Neuron (in vitro differentiated cells): ENCODE measurements at regions not wholly inside any gene's neighbourhood (a gene's known extent, or its start where the extent isn't known, plus 50 kb on each side); places are given as distances from the start of the nearest gene placed in this dataset.
"Not testable (repeated sequence)": the region's sequence is repeated elsewhere in the genome, so short reads cannot be mapped to it uniquely, and the experiment has no call there.

ENCODE experiments used
- H2AFZ ChIP-seq: one replicate; pipeline ENCODE4 v1.6.1; 2013; ENCODE audit warnings: low read depth, mild to moderate bottlenecking, inconsistent platforms, low read length, moderate library complexity
- H3K27me3 ChIP-seq: one replicate; pipeline ENCODE4 v1.6.1; 2013; ENCODE audit warnings: low read length; ENCODE audit not compliant: insufficient read depth
- H3K36me3 ChIP-seq: one replicate; pipeline ENCODE4 v1.6.1; 2013; ENCODE audit warnings: low read length; ENCODE audit not compliant: insufficient read depth
- H3K4me1 ChIP-seq: one replicate; pipeline ENCODE4 v1.6.1; 2013; ENCODE audit warnings: low read length; ENCODE audit not compliant: insufficient read depth
- H3K4me3 ChIP-seq: 2 replicates; pipeline ENCODE4 v1.5.1; 2013; ENCODE audit warnings: mild to moderate bottlenecking, low read length, moderate library complexity
- H3K9me3 ChIP-seq: one replicate; pipeline ENCODE4 v1.6.1; 2013; ENCODE audit warnings: low read length

DNA sequence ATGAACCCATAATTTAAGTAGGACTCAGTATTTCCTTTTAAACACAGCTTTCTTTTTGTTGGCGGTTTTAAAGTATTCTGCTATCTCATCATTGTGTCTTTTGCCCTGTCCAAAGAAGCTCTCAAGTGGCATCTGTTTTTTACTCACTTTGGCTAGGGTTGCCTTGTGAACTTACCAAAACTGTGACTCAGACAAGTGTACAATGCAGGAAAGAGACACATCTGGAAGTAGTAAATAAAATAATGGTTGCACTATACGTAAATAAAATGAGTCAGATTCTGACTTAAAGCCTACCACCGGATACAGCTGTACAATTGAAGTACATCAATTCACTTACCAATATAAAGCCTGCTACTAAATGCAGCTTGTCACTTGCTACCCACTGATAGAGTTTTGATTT is 619.2 kb upstream of the LRFN5 start:
- Histone ChIP-seq H3K4me3 (no peak overlapping the region), H3K36me3 (no peaks in the 10 kb centered on the region), H2AFZ (no peak overlapping the region), H3K27me3 (no peaks in the 10 kb centered on the region), H3K4me1 (no peaks in the 10 kb centered on the region), H3K9me3 (peaks cover 2% of the 10 kb centered on the region)

DNA sequence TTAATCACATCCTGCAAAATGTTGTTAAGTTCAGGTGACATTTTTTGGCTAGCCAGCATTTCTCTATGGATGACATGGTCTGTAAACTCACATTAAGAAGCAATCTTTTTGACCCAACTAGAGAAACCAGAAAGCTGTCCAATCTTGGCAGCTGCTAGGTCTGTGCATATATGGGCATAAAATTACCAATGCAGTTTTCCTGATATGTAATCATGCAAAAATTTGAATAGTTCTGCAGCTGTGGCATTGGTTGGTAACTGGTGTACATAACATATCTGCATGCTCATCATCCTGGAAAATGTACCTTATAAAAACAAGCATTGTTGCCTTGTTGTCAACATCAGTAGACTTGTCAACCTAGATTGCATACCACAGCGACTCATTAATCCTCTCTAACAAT is 620.0 kb upstream of the LRFN5 start:
- H3K4me3 ChIP-seq = no peak overlapping the region
- H3K27me3 ChIP-seq = no peaks in the 10 kb centered on the region
- H3K36me3 ChIP-seq = no peaks in the 10 kb centered on the region
- H2AFZ ChIP-seq = no peak overlapping the region
- H3K9me3 ChIP-seq = peaks cover 2% of the 10 kb centered on the region
- no peaks in the 10 kb centered on the region for H3K4me1 ChIP-seq

GRCh38 chr14:40985584-40985983 is 621.1 kb upstream of the LRFN5 start:
- Histone ChIP-seq H2AFZ (no peak overlapping the region), H3K4me3 (no peak overlapping the region), H3K9me3 (no peaks in the 10 kb centered on the region), H3K4me1 (no peaks in the 10 kb centered on the region), H3K36me3 (no peaks in the 10 kb centered on the region), H3K27me3 (no peaks in the 10 kb centered on the region)

- Histone ChIP-seq H3K36me3 (no peaks in the 10 kb centered on the region), H3K4me3 (no peak overlapping the region), H2AFZ (no peak overlapping the region), H3K27me3 (no peaks in the 10 kb centered on the region), H3K9me3 (no peaks in the 10 kb centered on the region), H3K4me1 (no peaks in the 10 kb centered on the region)
These were observed 623.1 kb upstream of the LRFN5 start for GRCh38 chr14:40983604-40984003.

GRCh38 chr14:40981247-40981646 is 625.4 kb upstream of the LRFN5 start:
- Histone ChIP-seq H3K36me3 (no peaks in the 10 kb centered on the region), H3K27me3 (no peaks in the 10 kb centered on the region), H3K4me1 (peaks cover under 1% of the 10 kb centered on the region), H3K9me3 (no peaks in the 10 kb centered on the region), H3K4me3 (no peak overlapping the region), H2AFZ (no peak overlapping the region)

- H3K4me1 ChIP-seq, H3K4me3 ChIP-seq, H3K27me3 ChIP-seq, H2AFZ ChIP-seq: not testable (repeated sequence)
- Histone ChIP-seq H3K36me3 (peaks cover 43% of the 10 kb centered on the region), H3K9me3 (peaks cover 24% of the 10 kb centered on the region)
These were observed 646.4 kb upstream of the LRFN5 start for GRCh38 chr14:40960257-40960656.

GRCh38 chr14:40955131-40955505 is 651.6 kb upstream of the LRFN5 start:
- peak overlapping the region; percentile 94 for H3K4me3 ChIP-seq
- no peaks in the 10 kb centered on the region for H3K27me3 ChIP-seq
- H3K9me3 ChIP-seq = peaks cover 23% of the 10 kb centered on the region
- peaks cover 18% of the 10 kb centered on the region for H3K36me3 ChIP-seq
- peaks cover 9% of the 10 kb centered on the region for H3K4me1 ChIP-seq
- peak overlapping the region; percentile 82 for H2AFZ ChIP-seq

DNA sequence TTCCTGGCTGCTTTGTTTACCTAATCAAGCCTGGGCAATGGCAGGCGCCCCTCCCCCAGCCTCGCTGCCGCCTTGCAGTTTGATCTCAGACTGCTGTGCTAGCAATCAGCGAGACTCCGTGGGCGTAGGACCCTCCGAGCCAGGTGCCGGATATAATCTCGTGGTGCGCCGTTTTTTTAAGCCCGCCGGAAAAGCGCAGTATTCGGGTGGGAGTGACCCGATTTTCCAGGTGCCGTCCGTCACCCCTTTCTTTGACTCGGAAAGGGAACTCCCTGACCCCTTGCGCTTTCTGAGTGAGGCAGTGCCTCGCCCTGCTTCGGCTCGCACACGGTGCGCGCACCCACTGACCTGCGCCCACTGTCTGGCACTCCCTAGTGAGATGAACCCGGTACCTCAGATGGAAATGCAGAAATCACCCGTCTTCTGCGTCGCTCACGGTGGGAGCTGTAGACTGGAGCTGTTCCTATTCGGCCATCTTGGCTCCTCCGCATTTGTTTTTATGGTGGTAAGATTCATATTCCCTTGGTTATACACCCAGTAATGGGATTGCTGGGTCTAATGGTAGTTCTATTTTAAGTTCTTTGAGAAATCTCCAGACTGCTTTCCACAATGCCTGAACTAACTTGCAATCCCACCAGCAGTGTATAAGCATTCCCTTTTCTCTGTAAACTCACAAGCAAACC is 652.1 kb upstream of the LRFN5 start:
- peak overlapping the region; percentile 82 for H2AFZ ChIP-seq
- H3K4me1 ChIP-seq, H3K27me3 ChIP-seq: not testable (repeated sequence)
- peaks cover 13% of the 10 kb centered on the region for H3K36me3 ChIP-seq
- H3K4me3 ChIP-seq = peak overlapping the region; percentile 94
- peaks cover 20% of the 10 kb centered on the region for H3K9me3 ChIP-seq

GRCh38 chr14:40944521-40944920 is 662.2 kb upstream of the LRFN5 start:
- Histone ChIP-seq H3K27me3 (no peaks in the 10 kb centered on the region), H3K4me1 (no peaks in the 10 kb centered on the region), H2AFZ (no peak overlapping the region), H3K36me3 (no peaks in the 10 kb centered on the region), H3K9me3 (no peaks in the 10 kb centered on the region), H3K4me3 (no peak overlapping the region)

DNA sequence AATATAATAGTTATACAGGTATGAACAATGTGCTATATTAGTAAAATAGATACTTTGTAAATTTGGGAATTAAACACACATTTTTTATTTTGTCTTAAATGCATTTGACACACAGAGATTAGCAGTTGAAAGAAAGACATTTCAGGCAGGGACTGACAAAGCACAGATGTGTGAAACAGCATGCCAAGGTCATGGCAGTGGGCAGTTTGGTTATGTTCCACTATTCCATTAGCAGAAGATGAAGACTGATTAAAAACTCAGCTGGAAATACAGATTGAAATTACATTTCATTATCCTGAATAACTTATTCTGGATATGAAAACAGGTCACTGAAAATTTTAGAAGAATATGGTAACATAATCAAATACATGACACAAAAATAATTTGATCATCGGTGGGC is 669.8 kb upstream of the LRFN5 start:
- Histone ChIP-seq H3K9me3 (no peaks in the 10 kb centered on the region), H3K4me1 (no peaks in the 10 kb centered on the region), H3K4me3 (no peak overlapping the region), H2AFZ (no peak overlapping the region), H3K27me3 (no peaks in the 10 kb centered on the region), H3K36me3 (no peaks in the 10 kb centered on the region)

- H2AFZ ChIP-seq = no peak overlapping the region
- no peaks in the 10 kb centered on the region for H3K4me1 ChIP-seq
- H3K4me3 ChIP-seq = no peak overlapping the region
- no peaks in the 10 kb centered on the region for H3K27me3 ChIP-seq
- H3K36me3 ChIP-seq = no peaks in the 10 kb centered on the region
- no peaks in the 10 kb centered on the region for H3K9me3 ChIP-seq
These were observed 686.3 kb upstream of the LRFN5 start for GRCh38 chr14:40920380-40920779.

DNA sequence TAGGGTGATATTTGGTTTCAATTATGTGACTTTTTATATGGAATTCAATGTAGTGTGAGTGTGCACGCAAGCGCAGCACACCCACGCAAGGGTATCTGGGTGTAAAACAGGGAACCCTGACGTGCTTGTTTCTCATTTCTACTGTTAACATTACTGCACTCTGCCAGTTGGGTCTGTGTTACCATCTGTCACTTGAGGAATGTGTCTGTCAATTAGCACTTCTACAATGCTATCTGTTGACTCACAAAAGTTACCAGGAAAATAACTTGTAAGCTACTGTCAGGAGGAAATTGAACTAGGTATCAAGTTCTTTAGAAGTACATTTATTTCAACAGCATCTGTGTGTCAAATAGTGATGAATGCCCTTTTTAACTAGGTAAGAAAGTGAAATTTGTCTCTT is 695.5 kb upstream of the LRFN5 start:
- H3K4me3 ChIP-seq = no peak overlapping the region
- H3K27me3 ChIP-seq = no peaks in the 10 kb centered on the region
- H2AFZ ChIP-seq = no peak overlapping the region
- H3K9me3 ChIP-seq = no peaks in the 10 kb centered on the region
- no peaks in the 10 kb centered on the region for H3K4me1 ChIP-seq
- H3K36me3 ChIP-seq = no peaks in the 10 kb centered on the region

DNA sequence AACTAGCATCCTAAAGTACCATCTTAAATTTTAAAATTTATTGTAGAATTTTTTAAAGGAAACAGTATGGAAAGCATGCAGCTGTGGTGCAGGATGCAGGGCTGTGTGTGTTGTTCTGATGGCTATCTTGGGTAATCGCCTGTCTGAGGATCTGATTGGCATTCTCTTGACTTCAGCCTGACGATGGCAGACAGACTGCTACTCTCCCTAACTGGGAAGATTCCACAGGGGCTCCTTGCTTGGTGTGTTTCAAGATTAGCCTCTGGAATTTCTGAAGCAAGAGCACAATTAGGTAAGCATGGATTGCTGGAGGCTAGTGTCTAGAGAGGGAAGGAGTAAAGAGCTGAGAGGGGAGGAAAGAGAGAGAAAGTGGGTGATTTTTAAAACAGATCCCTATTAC is 696.8 kb upstream of the LRFN5 start:
- Histone ChIP-seq H3K4me3 (no peak overlapping the region), H3K9me3 (no peaks in the 10 kb centered on the region), H3K36me3 (no peaks in the 10 kb centered on the region), H3K4me1 (no peaks in the 10 kb centered on the region), H2AFZ (no peak overlapping the region), H3K27me3 (no peaks in the 10 kb centered on the region)

DNA sequence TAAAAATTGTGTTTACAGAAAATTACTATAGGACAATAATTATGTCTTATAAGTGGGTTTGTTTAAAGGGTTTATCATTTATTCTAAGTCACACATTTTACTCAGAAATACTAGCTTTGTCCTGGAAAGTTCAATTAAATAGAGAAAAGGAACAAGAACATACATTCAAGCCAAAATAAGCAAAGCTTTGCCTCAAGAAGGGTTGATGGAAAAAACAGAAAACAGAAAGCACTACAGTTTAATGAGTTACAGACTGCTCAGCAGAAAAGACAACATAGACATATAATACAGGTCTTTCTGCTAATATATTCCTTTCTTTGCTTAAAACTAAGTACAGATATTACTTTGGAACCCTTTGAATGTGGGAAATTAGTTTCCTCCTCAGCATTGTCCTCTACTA is 703.0 kb upstream of the LRFN5 start:
- H3K4me1 ChIP-seq = no peaks in the 10 kb centered on the region

More for the DNA sequence above, 703.0 kb upstream of the LRFN5 start:
- Histone ChIP-seq H3K27me3 (no peaks in the 10 kb centered on the region), H3K4me3 (no peak overlapping the region), H3K9me3 (no peaks in the 10 kb centered on the region), H2AFZ (no peak overlapping the region), H3K36me3 (no peaks in the 10 kb centered on the region)
